ENCODE measurements at regions not wholly inside any gene's neighbourhood (a gene's known extent, or its start where the extent isn't known, plus 50 kb on each side); places are given as distances from the start of the nearest gene placed in this dataset.

- Histone ChIP-seq H4K5ac (ENCODE audit: insufficient read length, low read depth, low read length) (no peak overlapping the region), H4K8ac (ENCODE audit: extremely low read depth, insufficient read depth, low read length) (no peak overlapping the region), H3K23ac (ENCODE audit: insufficient read length) (no peak overlapping the region), H3K9me3 (ENCODE audit: insufficient read depth in 2 of 2, low read depth in 1 of 2, low read length in 1 of 2) (no peaks in the 10 kb centered on the region), H3K18ac (ENCODE audit: extremely low read depth, low read length) (no peak overlapping the region), H3K79me1 (ENCODE audit: low read depth, low read length) (no peaks in the 10 kb centered on the region), H3K4me3 (ENCODE audit: extremely low read depth in 1 of 4, insufficient read depth in 2 of 4, low read depth in 3 of 4, low read length in 4 of 4) (no peak overlapping the region), H2AK5ac (ENCODE audit: low read depth, low read length) (no peak overlapping the region), H2BK12ac (ENCODE audit: low read depth, low read length) (no peak overlapping the region), H3K27ac (ENCODE audit: low read depth, low read length) (no peak overlapping the region), H3K9ac (replicated peaks in 1 of 4; ENCODE audit: extremely low read depth in 1 of 4, low read depth in 3 of 4, low read length in 3 of 4) (no peak overlapping the region), H3K4me2 (ENCODE audit: insufficient read depth in 1 of 2, low read depth in 2 of 2, low read length in 2 of 2) (no peak overlapping the region), H3K27me3 (replicated peaks in 1 of 4; ENCODE audit: control insufficient read depth in 3 of 4, extremely low read depth in 1 of 4, insufficient read depth in 3 of 4, low read length in 3 of 4) (no peaks in the 10 kb centered on the region), H2AFZ (ENCODE audit: low read length) (no peak overlapping the region), H3K36me3 (ENCODE audit: control insufficient read depth in 2 of 4, insufficient read depth in 4 of 4, low read length in 3 of 4) (no peaks in the 10 kb centered on the region), H3K79me2 (ENCODE audit: control insufficient read depth in 1 of 2, insufficient read depth in 2 of 2, low read length in 2 of 2) (no peaks in the 10 kb centered on the region), H4K91ac (replicated peaks; ENCODE audit: insufficient read length, low read length) (no peak overlapping the region), H2BK20ac (ENCODE audit: low read length) (no peak overlapping the region), H3K14ac (ENCODE audit: insufficient read length) (no peak overlapping the region), H2BK120ac (replicated peaks; ENCODE audit: low read depth, low read length) (no peak overlapping the region), H2BK5ac (ENCODE audit: low read depth, low read length) (no peak overlapping the region), H3K56ac (replicated peaks; ENCODE audit: insufficient read length, low read depth, low read length) (no peak overlapping the region), H3K23me2 (ENCODE audit: low read depth, low read length) (no peaks in the 10 kb centered on the region), H3K4ac (replicated peaks; ENCODE audit: insufficient read length, low read depth, low read length) (no peak overlapping the region), H2BK15ac (ENCODE audit: low read length) (no peak overlapping the region), H4K20me1 (replicated peaks in 1 of 2; ENCODE audit: control insufficient read depth in 1 of 2, insufficient read depth in 2 of 2, low read length in 2 of 2) (no peaks in the 10 kb centered on the region), H3K4me1 (replicated peaks in 1 of 4; ENCODE audit: control insufficient read depth in 3 of 4, insufficient read depth in 4 of 4, low read length in 3 of 4) (peaks cover 0 to 3% (median 1%) of the 10 kb centered on the region in 4 experiments; a peak in 2 of 7 replicates)
- 96% methylated on average over 3 of the region's 3 CpGs; no CpG with 5 or more reads in 1 of the 2 experiments for WGBS, 2 experiments (ENCODE audit: extremely low coverage in 1 of 2, insufficient coverage in 1 of 2, insufficient read length in 1 of 2, insufficient replicate concordance in 2 of 2, low coverage in 1 of 2, low lambda C conversion rate in 2 of 2, missing lambda C conversion rate in 1 of 2)
- POLR2A ChIA-PET (ENCODE audit: partially characterized antibody): no interaction called here
- FAIRE-seq (no peak), DNase-seq (ENCODE audit: low read depth in 1 of 2, low spot score in 2 of 2) (no peak)
- CTCF ChIA-PET (ENCODE audit: partially characterized antibody): no interaction called here
- TF ChIP-seq ATF3 (IDR thresholded peaks at IDR 0.05; ENCODE audit: insufficient read depth, low read depth, low read length) (no peak), EGR1 (IDR thresholded peaks at IDR 0.05; ENCODE audit: borderline replicate concordance, low read depth, low read length) (no peak), TEAD4 (IDR thresholded peaks at IDR 0.05; ENCODE audit: low read depth, low read length) (no peak), SUZ12 (IDR thresholded peaks at IDR 0.05; ENCODE audit: low read length) (no peak), SIX5 (IDR thresholded peaks at IDR 0.05; ENCODE audit: low read depth, low read length) (no peak), YY1 (IDR thresholded peaks at IDR 0.05; ENCODE audit: low read depth, low read length) (no peak), KDM5A (IDR thresholded peaks at IDR 0.05; ENCODE audit: low read length) (no peak)
Measured at GRCh38 chr6:81547149-81547548, 205.3 kb downstream of the TENT5A start.

Data from H1 (cell line).